ENCODE measurements at regions not wholly inside any gene's neighbourhood (a gene's known extent, or its start where the extent isn't known, plus 50 kb on each side); places are given as distances from the start of the nearest gene placed in this dataset.

DNA sequence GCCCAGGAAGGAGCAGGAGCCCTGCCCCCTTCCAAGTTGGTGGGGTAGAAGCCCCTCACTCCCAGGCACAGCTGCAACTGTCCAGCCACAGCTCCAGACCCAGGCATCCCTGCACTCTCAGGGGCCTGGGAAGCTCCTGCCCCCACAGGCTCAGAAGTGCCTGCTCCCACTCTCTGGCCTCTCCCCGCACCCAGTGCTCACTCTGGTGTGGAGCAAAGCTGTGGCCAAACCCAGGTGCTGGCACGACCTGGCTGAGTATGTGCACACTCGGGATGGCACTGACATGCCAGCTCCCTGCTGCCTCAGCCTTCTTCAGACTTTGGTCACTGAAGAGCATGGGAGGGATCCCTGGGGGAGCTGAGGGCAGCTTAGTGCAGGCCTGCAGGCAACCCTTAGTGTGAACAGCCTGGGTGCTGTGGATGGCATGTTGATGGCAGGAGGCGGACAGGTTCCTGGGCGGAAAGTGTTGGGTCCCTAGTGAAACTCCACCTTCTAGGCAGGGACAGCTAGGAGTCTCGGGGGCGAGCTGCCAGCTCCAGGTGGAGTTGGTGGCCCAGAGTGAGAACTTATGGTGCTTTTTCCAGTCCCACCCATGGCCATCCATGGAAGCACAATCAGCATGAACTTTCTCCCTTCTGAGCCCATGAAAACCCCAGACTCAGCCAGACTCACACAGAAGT is 489.2 kb upstream of the ROBO2 start:
- Histone ChIP-seq H3K9me3 (ENCODE audit: insufficient read depth, low read depth, low read length) (0 out of 2 replicates have a peak, but pooled peaks cover 3% of the 10 kb centered on the region), H3K4me2 (ENCODE audit: low read depth, low read length, poor library complexity, severe bottlenecking) (no peak overlapping the region), H3K27me3 (ENCODE audit: insufficient read depth, low read length, poor library complexity, severe bottlenecking) (no peaks in the 10 kb centered on the region), H3K4me1 (ENCODE audit: insufficient read depth, low read length, poor library complexity, severe bottlenecking) (no peaks in the 10 kb centered on the region), H3K9me2 (replicated peaks; ENCODE audit: low read depth, low read length) (no peaks in the 10 kb centered on the region), H2AFZ (ENCODE audit: low read length) (no peak overlapping the region), H4K20me1 (ENCODE audit: insufficient read depth, low read length, poor library complexity, severe bottlenecking) (no peaks in the 10 kb centered on the region), H3K79me2 (ENCODE audit: insufficient read depth, low read length) (no peaks in the 10 kb centered on the region), H3K4me3 (ENCODE audit: low read length, poor library complexity, severe bottlenecking) (no peak overlapping the region), H3K36me3 (ENCODE audit: insufficient read depth, low read length) (no peaks in the 10 kb centered on the region), H3K9ac (ENCODE audit: low read depth, low read length, poor library complexity, severe bottlenecking) (no peak overlapping the region), H3F3A (ENCODE audit: low read depth) (no peaks in the 10 kb centered on the region)
- TF ChIP-seq, protein P1, sequence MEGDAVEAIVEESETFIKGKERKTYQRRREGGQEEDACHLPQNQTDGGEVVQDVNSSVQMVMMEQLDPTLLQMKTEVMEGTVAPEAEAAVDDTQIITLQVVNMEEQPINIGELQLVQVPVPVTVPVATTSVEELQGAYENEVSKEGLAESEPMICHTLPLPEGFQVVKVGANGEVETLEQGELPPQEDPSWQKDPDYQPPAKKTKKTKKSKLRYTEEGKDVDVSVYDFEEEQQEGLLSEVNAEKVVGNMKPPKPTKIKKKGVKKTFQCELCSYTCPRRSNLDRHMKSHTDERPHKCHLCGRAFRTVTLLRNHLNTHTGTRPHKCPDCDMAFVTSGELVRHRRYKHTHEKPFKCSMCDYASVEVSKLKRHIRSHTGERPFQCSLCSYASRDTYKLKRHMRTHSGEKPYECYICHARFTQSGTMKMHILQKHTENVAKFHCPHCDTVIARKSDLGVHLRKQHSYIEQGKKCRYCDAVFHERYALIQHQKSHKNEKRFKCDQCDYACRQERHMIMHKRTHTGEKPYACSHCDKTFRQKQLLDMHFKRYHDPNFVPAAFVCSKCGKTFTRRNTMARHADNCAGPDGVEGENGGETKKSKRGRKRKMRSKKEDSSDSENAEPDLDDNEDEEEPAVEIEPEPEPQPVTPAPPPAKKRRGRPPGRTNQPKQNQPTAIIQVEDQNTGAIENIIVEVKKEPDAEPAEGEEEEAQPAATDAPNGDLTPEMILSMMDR (conservative IDR thresholded peaks at IDR 0.05; ENCODE audit: low read length) = no peak
- no peak for TF ChIP-seq EZH2phosphoT487 (IDR thresholded peaks at IDR 0.05; ENCODE audit: borderline replicate concordance)

DNA sequence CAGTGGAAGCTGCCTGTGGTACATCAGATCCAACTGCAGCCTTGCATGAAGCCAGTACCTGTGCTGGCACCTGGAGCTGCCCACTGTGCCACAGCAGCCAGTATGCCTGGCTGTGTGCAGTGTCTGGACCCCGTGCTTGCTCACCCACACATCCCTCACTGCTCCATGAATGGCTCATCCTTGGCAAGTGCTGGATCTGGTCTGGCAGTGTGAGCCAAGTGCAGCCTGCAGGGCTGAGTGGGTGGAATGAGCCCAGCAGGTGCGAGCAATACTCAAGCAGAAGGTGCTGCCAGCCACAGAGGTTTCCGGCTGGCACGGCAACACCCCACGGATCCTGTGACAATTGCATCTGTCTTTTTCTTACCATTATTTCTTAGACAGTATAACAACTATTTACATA is 488.2 kb upstream of the ROBO2 start:
- Histone ChIP-seq H3K9me3 (ENCODE audit: insufficient read depth, low read depth, low read length) (0 out of 2 replicates have a peak, but pooled peaks cover 3% of the 10 kb centered on the region), H3K4me2 (ENCODE audit: low read depth, low read length, poor library complexity, severe bottlenecking) (no peak overlapping the region), H3K4me1 (ENCODE audit: insufficient read depth, low read length, poor library complexity, severe bottlenecking) (no peaks in the 10 kb centered on the region), H3K36me3 (ENCODE audit: insufficient read depth, low read length) (no peaks in the 10 kb centered on the region), H3K27me3 (ENCODE audit: insufficient read depth, low read length, poor library complexity, severe bottlenecking) (no peaks in the 10 kb centered on the region), H3K4me3 (ENCODE audit: low read length, poor library complexity, severe bottlenecking) (no peak overlapping the region), H3K9ac (ENCODE audit: low read depth, low read length, poor library complexity, severe bottlenecking) (no peak overlapping the region), H3K9me2 (replicated peaks; ENCODE audit: low read depth, low read length) (no peaks in the 10 kb centered on the region), H2AFZ (ENCODE audit: low read length) (no peak overlapping the region), H3F3A (ENCODE audit: low read depth) (no peaks in the 10 kb centered on the region), H4K20me1 (ENCODE audit: insufficient read depth, low read length, poor library complexity, severe bottlenecking) (no peaks in the 10 kb centered on the region), H3K79me2 (ENCODE audit: insufficient read depth, low read length) (no peaks in the 10 kb centered on the region)
- TF ChIP-seq, protein P1 (conservative IDR thresholded peaks at IDR 0.05; ENCODE audit: low read length) = no peak
- no peak for TF ChIP-seq EZH2phosphoT487 (IDR thresholded peaks at IDR 0.05; ENCODE audit: borderline replicate concordance)

DNA sequence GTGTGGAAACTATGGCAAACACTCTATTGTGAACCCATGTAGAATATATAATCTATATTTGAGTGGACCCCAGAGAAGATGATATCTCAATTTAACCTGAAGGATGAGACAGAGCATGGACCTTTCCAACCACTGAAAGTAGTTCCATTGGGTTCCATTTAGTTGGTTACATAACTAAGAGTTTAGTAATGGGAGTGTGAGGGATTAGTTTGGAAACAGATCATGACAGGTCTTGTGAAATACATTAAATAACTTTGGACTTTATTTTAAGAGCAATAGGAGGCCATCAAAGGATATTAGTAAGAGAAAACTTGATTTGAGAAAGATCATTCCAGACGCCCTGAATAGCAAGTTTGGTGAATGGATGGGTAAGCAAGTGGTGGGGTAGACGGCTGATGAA is 487.2 kb upstream of the ROBO2 start:
- H3K9me3 ChIP-seq (ENCODE audit: insufficient read depth, low read depth, low read length) = 0 out of 2 replicates have a peak, but pooled peaks cover 3% of the 10 kb centered on the region
- no peaks in the 10 kb centered on the region for H3K9me2 ChIP-seq (replicated peaks; ENCODE audit: low read depth, low read length)

More for the DNA sequence above, 487.2 kb upstream of the ROBO2 start:
- no peak for TF ChIP-seq EZH2phosphoT487 (IDR thresholded peaks at IDR 0.05; ENCODE audit: borderline replicate concordance)
- TF ChIP-seq, protein P1 (conservative IDR thresholded peaks at IDR 0.05; ENCODE audit: low read length) = no peak
- Histone ChIP-seq H3K9ac (ENCODE audit: low read depth, low read length, poor library complexity, severe bottlenecking) (no peak overlapping the region), H3K27me3 (ENCODE audit: insufficient read depth, low read length, poor library complexity, severe bottlenecking) (no peaks in the 10 kb centered on the region), H3F3A (ENCODE audit: low read depth) (no peaks in the 10 kb centered on the region), H3K79me2 (ENCODE audit: insufficient read depth, low read length) (no peaks in the 10 kb centered on the region), H3K36me3 (ENCODE audit: insufficient read depth, low read length) (no peaks in the 10 kb centered on the region), H3K4me3 (ENCODE audit: low read length, poor library complexity, severe bottlenecking) (no peak overlapping the region), H4K20me1 (ENCODE audit: insufficient read depth, low read length, poor library complexity, severe bottlenecking) (no peaks in the 10 kb centered on the region), H2AFZ (ENCODE audit: low read length) (no peak overlapping the region), H3K4me2 (ENCODE audit: low read depth, low read length, poor library complexity, severe bottlenecking) (no peak overlapping the region), H3K4me1 (ENCODE audit: insufficient read depth, low read length, poor library complexity, severe bottlenecking) (no peaks in the 10 kb centered on the region)

Data from Loucy (cell line).